ENCODE measurements at regions not wholly inside any gene's neighbourhood (a gene's known extent, or its start where the extent isn't known, plus 50 kb on each side); places are given as distances from the start of the nearest gene placed in this dataset.

DNA sequence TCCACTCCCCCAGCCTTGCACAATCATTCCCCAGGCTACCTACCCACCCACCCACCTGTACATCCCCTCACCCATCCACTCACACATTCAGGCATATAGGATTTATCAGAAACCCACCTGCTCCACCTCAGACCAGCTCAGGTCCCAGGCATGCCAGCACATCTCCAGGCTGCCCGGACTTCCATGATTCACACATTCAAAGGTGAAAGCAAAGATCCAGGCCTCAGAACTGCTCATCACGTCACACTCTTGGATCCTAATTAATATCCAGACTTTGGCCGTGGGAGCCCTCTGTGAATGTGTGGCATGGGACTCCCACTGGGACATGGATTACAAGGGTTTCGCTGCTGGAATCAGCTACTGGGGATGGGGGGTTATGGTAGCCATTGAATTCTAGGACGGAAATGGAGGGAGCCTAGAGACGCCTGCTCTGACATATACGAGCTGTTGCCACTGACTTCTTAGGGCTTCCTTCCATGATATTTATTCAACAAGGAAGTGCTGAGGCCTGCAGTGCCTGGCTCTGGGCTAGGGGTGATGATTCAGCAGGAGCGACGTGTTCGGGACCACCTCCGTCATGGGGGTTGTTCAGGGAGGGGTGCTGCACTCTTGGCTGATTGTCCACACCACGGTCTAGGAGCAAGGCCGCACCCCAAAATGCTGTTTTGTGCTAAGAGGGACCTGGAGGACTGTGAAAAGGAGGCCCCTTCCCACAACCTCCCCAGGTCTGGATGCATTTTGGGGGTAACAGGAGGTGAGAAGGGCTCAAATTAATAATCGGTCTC, 56.9 kb upstream of the ADRA2C start:
- Histone ChIP-seq H3K4me1 (no peaks in the 10 kb centered on the region), H3K36me3 (no peaks in the 10 kb centered on the region), H3K9me3 (no peaks in the 10 kb centered on the region), H3K27me3 (ENCODE audit: low read depth) (peaks cover 18% of the 10 kb centered on the region), H3K27ac (no peak overlapping the region), H3K4me3 (no peak overlapping the region)
- peak; percentile 29 for DNase-seq
- no peak for TF ChIP-seq CTCF (IDR thresholded peaks at IDR 0.05)
- ATAC-seq: no peak
- intact Hi-C loops (cut with DNase I): no loop called here

GRCh38 chr4:3708611-3709010, 57.6 kb upstream of the ADRA2C start:
- H3K27ac ChIP-seq: no peak overlapping the region
- peaks cover 25% of the 10 kb centered on the region for H3K27me3 ChIP-seq (ENCODE audit: low read depth)
- H3K4me1 ChIP-seq: no peaks in the 10 kb centered on the region
- H3K4me3 ChIP-seq: no peak overlapping the region
- ATAC-seq: no peak
- intact Hi-C loops (cut with DNase I): no loop called here
- H3K9me3 ChIP-seq: no peaks in the 10 kb centered on the region
- TF ChIP-seq CTCF (IDR thresholded peaks at IDR 0.05): no peak
- peak; percentile 18 for DNase-seq
- H3K36me3 ChIP-seq: no peaks in the 10 kb centered on the region

DNA sequence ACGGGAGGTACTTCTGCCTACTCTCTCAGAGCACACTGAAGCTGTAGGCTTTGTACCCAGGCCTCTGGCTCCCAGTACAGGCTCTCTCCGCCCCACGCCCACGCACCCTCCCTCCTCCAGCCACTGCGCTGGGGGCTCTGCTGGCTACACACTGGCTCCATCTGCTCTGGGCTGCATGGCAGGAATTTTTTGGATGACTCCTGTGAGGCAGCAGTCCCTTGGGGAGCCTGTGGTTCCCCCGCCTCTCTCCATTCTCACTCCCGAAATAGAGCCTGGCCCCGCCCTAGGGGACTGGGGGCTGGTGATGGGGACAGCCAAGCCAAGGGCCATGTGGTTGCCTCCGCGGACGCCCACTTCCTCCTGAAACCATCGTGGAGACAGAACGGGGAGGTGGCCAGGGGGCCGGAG, 58.1 kb upstream of the ADRA2C start:
- no peaks in the 10 kb centered on the region for H3K4me1 ChIP-seq
- intact Hi-C loops (cut with DNase I): no loop called here
- no peak for TF ChIP-seq CTCF (IDR thresholded peaks at IDR 0.05)
- ATAC-seq (no peak), DNase-seq (peak; percentile 39)
- peaks cover 30% of the 10 kb centered on the region for H3K27me3 ChIP-seq (ENCODE audit: low read depth)
- H3K4me3 ChIP-seq: no peak overlapping the region
- H3K27ac ChIP-seq: no peak overlapping the region
- H3K9me3 ChIP-seq: no peaks in the 10 kb centered on the region
- H3K36me3 ChIP-seq: no peaks in the 10 kb centered on the region

GRCh38 chr4:3707423-3708102, 58.6 kb upstream of the ADRA2C start:
- TF ChIP-seq CTCF (IDR thresholded peaks at IDR 0.05): no peak
- ATAC-seq (no peak), DNase-seq (peak; percentile 33)
- Histone ChIP-seq H3K4me3 (no peak overlapping the region), H3K36me3 (no peaks in the 10 kb centered on the region), H3K9me3 (no peaks in the 10 kb centered on the region), H3K27ac (no peak overlapping the region), H3K4me1 (no peaks in the 10 kb centered on the region), H3K27me3 (ENCODE audit: low read depth) (peaks cover 35% of the 10 kb centered on the region)
- intact Hi-C loops (cut with DNase I): no loop called here

DNA sequence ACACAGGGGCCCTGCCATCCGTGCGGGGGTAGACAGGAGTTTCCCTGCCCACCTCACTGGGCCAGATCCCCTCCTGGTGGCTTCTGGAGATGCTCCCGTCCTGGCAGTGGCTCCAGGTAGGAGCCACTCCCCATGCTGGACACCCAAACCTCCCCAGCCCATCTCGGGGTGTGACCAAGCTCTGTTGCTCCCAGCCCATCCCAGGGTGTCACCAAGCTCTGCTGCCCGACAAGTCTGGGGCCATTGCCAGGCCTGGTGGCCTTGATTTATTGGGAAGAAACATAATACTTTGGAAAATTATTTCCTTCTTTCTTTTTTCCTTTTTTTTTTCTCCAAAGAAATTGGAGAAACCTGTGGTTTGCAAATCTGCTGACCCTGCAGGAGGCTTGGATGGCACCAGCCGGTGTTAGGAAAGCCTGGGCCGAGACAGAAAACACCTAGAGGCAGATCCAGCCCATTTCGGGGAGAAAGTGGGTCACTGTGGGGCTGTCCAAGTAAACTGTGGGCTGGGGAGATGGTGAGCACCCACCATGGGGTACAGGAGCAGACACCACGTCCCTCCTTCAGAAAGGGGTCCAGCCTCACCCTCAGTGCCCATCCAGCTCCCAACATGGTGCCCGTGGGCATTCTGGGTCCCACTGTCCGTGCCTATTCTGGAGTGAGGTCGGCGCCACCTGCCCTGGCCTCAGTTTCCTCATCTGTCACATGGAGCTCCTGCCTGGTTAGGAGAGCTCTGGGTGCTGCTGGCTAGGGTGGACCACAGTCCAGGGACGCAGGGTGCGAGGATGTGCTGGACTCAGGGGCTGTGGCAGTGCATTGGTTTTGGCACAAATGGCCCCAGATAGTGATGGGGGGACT, 59.4 kb upstream of the ADRA2C start:
- intact Hi-C loops (cut with DNase I): no loop called here
- H3K27me3 ChIP-seq (ENCODE audit: low read depth): peaks cover 41% of the 10 kb centered on the region

More for the DNA sequence above, 59.4 kb upstream of the ADRA2C start:
- TF ChIP-seq CTCF (IDR thresholded peaks at IDR 0.05): no peak
- peak; percentile 26 for DNase-seq
- no peak overlapping the region for H3K27ac ChIP-seq
- H3K9me3 ChIP-seq: no peaks in the 10 kb centered on the region
- H3K4me1 ChIP-seq: no peaks in the 10 kb centered on the region
- no peak for ATAC-seq
- no peak overlapping the region for H3K4me3 ChIP-seq
- H3K36me3 ChIP-seq: no peaks in the 10 kb centered on the region

Data from lower lobe of right lung (tissue), 2 donors.